ENCODE measurements at regions not wholly inside any gene's neighbourhood (a gene's known extent, or its start where the extent isn't known, plus 50 kb on each side); places are given as distances from the start of the nearest gene placed in this dataset.

DNA sequence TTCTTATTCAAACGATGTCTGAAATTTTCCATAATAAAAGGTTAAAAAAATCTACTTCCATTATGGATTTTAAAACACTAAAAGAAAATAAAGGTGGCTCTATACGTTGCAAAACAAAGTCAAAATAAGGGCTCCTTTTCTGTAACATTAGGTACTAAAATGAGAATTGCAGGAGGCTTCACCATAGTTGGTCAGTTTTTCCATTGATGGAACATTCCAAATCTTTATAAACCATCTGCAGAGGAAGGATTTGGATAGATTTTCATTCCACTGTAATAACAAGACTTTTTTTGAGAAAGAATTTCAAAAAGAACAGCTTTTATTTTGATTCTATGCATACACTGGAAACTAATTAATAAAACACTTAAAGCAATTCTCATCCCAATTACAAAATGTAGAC, 145.6 kb downstream of the LURAP1L start:
- H3K4me3 ChIP-seq (IDR thresholded peaks at IDR 0.05; ENCODE audit: insufficient read depth, low read depth, low read length): no peak overlapping the region
- H2AFZ ChIP-seq (ENCODE audit: low read depth): no peak overlapping the region
- H4K20me1 ChIP-seq (ENCODE audit: insufficient read depth): no peaks in the 10 kb centered on the region
- no peak overlapping the region for H3K9ac ChIP-seq
- H3K27ac ChIP-seq: no peak overlapping the region
- no peaks in the 10 kb centered on the region for H3K4me1 ChIP-seq (ENCODE audit: low read depth, poor library complexity, severe bottlenecking)
- no peak for TF ChIP-seq CTCF (conservative IDR thresholded peaks at IDR 0.05; ENCODE audit: low read depth, low read length)
- H3K79me2 ChIP-seq (ENCODE audit: insufficient read depth, low read depth): no peaks in the 10 kb centered on the region
- H3K36me3 ChIP-seq (ENCODE audit: insufficient read depth): no peaks in the 10 kb centered on the region
- no peak overlapping the region for H3K4me2 ChIP-seq
- no peaks in the 10 kb centered on the region for H3K27me3 ChIP-seq (ENCODE audit: insufficient read depth, low read depth)

- H3K79me2 ChIP-seq (ENCODE audit: insufficient read depth, low read depth): no peaks in the 10 kb centered on the region
- H4K20me1 ChIP-seq (ENCODE audit: insufficient read depth): no peaks in the 10 kb centered on the region
- H3K9ac ChIP-seq: no peak overlapping the region
- H3K36me3 ChIP-seq (ENCODE audit: insufficient read depth): no peaks in the 10 kb centered on the region
- H2AFZ ChIP-seq (ENCODE audit: low read depth): no peak overlapping the region
- no peak for TF ChIP-seq CTCF (conservative IDR thresholded peaks at IDR 0.05; ENCODE audit: low read depth, low read length)
- no peak overlapping the region for H3K27ac ChIP-seq
- no peaks in the 10 kb centered on the region for H3K27me3 ChIP-seq (ENCODE audit: insufficient read depth, low read depth)
- H3K4me1 ChIP-seq (ENCODE audit: low read depth, poor library complexity, severe bottlenecking): no peaks in the 10 kb centered on the region
- H3K4me3 ChIP-seq (IDR thresholded peaks at IDR 0.05; ENCODE audit: insufficient read depth, low read depth, low read length): no peak overlapping the region
- no peak overlapping the region for H3K4me2 ChIP-seq
Measured at GRCh38 chr9:12921621-12922020, 146.8 kb downstream of the LURAP1L start.

- Histone ChIP-seq H3K79me2 (ENCODE audit: insufficient read depth, low read depth) (no peaks in the 10 kb centered on the region), H3K4me1 (ENCODE audit: low read depth, poor library complexity, severe bottlenecking) (no peaks in the 10 kb centered on the region), H2AFZ (ENCODE audit: low read depth) (no peak overlapping the region), H3K4me2 (no peak overlapping the region), H3K4me3 (IDR thresholded peaks at IDR 0.05; ENCODE audit: insufficient read depth, low read depth, low read length) (no peak overlapping the region), H3K36me3 (ENCODE audit: insufficient read depth) (no peaks in the 10 kb centered on the region), H3K27ac (no peak overlapping the region), H4K20me1 (ENCODE audit: insufficient read depth) (no peaks in the 10 kb centered on the region), H3K27me3 (ENCODE audit: insufficient read depth, low read depth) (no peaks in the 10 kb centered on the region), H3K9ac (no peak overlapping the region)
- TF ChIP-seq CTCF (conservative IDR thresholded peaks at IDR 0.05; ENCODE audit: low read depth, low read length): no peak
Measured at GRCh38 chr9:12922224-12922866, 147.5 kb downstream of the LURAP1L start.

DNA sequence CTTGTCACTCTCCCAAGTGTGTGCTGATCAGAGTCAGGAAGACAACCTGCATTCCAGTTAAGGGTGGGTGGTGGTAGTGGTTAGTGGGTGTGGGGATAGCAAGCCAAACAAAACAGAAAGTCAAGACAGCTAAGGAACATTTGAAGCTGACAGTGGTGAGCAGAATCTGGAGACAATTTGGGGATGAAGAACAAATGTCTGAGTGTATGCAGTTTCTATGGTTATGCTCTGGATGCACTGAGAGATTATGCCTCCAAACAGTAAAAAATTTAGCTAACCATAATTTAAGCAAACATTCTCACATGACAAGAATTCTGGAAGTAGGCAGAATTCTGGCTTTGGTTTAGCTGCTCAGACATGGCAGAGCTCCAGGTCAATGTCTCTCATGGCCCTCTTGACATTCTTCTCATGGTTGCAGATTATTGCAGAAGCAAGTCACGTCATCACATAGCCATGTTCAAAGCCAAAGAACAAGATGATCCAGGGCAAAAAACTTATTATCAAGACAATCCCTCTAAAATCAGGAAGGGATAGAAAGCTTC, 148.7 kb downstream of the LURAP1L start:
- H3K4me1 ChIP-seq (ENCODE audit: low read depth, poor library complexity, severe bottlenecking): no peaks in the 10 kb centered on the region
- H3K9ac ChIP-seq: no peak overlapping the region
- no peak for TF ChIP-seq CTCF (conservative IDR thresholded peaks at IDR 0.05; ENCODE audit: low read depth, low read length)
- no peaks in the 10 kb centered on the region for H3K36me3 ChIP-seq (ENCODE audit: insufficient read depth)
- no peaks in the 10 kb centered on the region for H3K79me2 ChIP-seq (ENCODE audit: insufficient read depth, low read depth)
- H4K20me1 ChIP-seq (ENCODE audit: insufficient read depth): no peaks in the 10 kb centered on the region
- H3K27ac ChIP-seq: no peak overlapping the region
- H3K4me3 ChIP-seq (IDR thresholded peaks at IDR 0.05; ENCODE audit: insufficient read depth, low read depth, low read length): no peak overlapping the region
- no peaks in the 10 kb centered on the region for H3K27me3 ChIP-seq (ENCODE audit: insufficient read depth, low read depth)
- H2AFZ ChIP-seq (ENCODE audit: low read depth): no peak overlapping the region
- no peak overlapping the region for H3K4me2 ChIP-seq

Data from KMS-11 (cell line).